HEK293T (cell line): ENCODE measurements at regions not wholly inside any gene's neighbourhood (a gene's known extent, or its start where the extent isn't known, plus 50 kb on each side); places are given as distances from the start of the nearest gene placed in this dataset.

Experiments used
- CTBP1 ChIP-seq: fragments of 450-650 bp; IDR thresholded peaks from 2 replicates; pipeline ENCODE4 v1.6.1; 2016; ENCODE audit warnings: borderline replicate concordance
- FOXK2 ChIP-seq: fragments of 450-650 bp; IDR thresholded peaks from 2 replicates; pipeline ENCODE4 v1.6.1; 2016; ENCODE audit warnings: mild to moderate bottlenecking
- SP1 ChIP-seq: fragments of 450-650 bp; IDR thresholded peaks from 2 replicates; pipeline ENCODE4 v1.6.1; 2017
- TARDBP ChIP-seq: fragments of 450-650 bp; IDR thresholded peaks from 2 replicates; pipeline ENCODE4 v1.6.1; 2016
- ZNF384 ChIP-seq: fragments of 450-650 bp; IDR thresholded peaks from 2 replicates; pipeline ENCODE4 v1.6.1; 2016

- TF ChIP-seq TARDBP (no peak), FOXK2 (no peak), SP1 (no peak), CTBP1 (no peak), ZNF384 (no peak)
Observed at GRCh38 chr10:10917031-10917430, 100.6 kb upstream of the CELF2 start.
